Neural cell (in vitro differentiated cells): ENCODE measurements at regions not wholly inside any gene's neighbourhood (a gene's known extent, or its start where the extent isn't known, plus 50 kb on each side); places are given as distances from the start of the nearest gene placed in this dataset.

ENCODE experiments used
- CTCF ChIP-seq: fragments of 450-650 bp; IDR thresholded peaks from 2 replicates; pipeline ENCODE4 v1.5.1; 2014; ENCODE audit warnings: antibody characterized with exemption, mild to moderate bottlenecking, moderate library complexity; ENCODE audit not compliant: poor library complexity, severe bottlenecking
- EZH2 ChIP-seq: fragments of 200-600, 300-800 bp; shearing (Covaris generic), sonication (generic); IDR thresholded peaks from 2 replicates; pipeline ENCODE4 v1.6.1; 2014; ENCODE audit warnings: antibody characterized with exemption, low read length, borderline replicate concordance, mild to moderate bottlenecking; ENCODE audit not compliant: insufficient read depth, poor library complexity, severe bottlenecking
- TAF1 ChIP-seq: IDR thresholded peaks from 2 replicates; pipeline ENCODE4 v1.6.1; 2012; ENCODE audit warnings: low read depth

DNA sequence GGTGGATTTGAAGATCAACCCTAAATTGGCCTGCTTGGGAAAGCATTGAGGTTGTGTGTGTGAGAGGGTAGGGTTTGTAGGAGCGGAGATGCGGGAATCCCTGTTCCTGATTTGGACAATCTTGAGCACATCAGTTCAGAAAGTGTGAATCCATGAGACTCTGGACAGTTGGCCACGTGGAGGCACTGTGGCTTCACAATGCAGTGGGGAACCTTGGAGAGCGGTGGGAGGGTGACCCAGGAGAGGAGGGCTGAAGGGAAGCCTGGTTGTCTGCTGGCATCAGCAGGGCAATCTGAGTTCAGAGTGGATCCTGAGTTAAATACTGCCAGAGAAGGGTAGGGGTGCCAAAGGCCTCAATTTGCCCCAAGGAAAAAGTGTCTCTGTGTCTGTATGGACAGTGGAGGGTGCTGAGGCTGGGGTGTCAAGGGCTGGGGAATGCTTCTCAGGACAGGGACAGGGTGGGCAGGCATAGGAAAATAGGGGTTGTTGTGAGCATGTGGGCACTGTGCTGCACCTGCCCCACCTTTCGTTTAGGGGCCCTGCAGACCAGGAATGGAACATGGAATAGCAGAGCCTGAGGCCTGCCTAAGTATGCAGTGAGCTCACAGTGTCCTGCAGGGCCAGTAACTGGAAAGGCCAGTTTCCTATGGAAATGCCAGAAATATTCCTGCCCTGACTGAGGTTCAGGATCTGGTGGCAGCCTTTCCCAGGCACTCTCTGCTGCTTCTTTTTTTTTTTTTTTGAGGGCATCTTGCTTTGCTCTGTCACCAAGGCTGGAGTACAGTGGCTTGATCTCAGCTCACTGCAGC is 162.9 kb upstream of the PRSS58 start:
- TF ChIP-seq CTCF (no peak), EZH2 (no peak), TAF1 (no peak)
